MCF 10A (cell line): ENCODE measurements at regions not wholly inside any gene's neighbourhood (a gene's known extent, or its start where the extent isn't known, plus 50 kb on each side); places are given as distances from the start of the nearest gene placed in this dataset.

Source experiments
- BruUV-seq: library from RNA; stranded (reverse); fragments of 400-500 nt; replicated peaks from 2 replicates; lab custom pipeline; 2021; lab: Mats Ljungman, UMichigan
- CTCF ChIA-PET: fragments of 300-600 bp; sonication (Branson Sonifier 250); formaldehyde crosslinking; extraction: SDS; loops from one replicate; lab custom pipeline; 2021; ENCODE audit warnings: antibody characterized with exemption, inconsistent platforms; lab: Yijun Ruan, JAX
- POLR2A ChIA-PET: fragments of 300-600, 350-650 bp; sonication (Branson Sonifier 250); formaldehyde crosslinking; extraction: SDS; loops from one replicate; lab custom pipeline; 2020; ENCODE audit warnings: antibody characterized with exemption, inconsistent platforms; lab: Yijun Ruan, JAX
- DNase-seq: peaks from one replicate; pipeline ENCODE4 v3.0.0-alpha.2; 2018; ENCODE audit not compliant: unreplicated experiment
- H3K27ac Mint-ChIP-seq: one replicate; pipeline ENCODE4 v1.8.0; 2022; ENCODE audit warnings: mild to moderate bottlenecking, low read depth, mixed read lengths; ENCODE audit not compliant: unreplicated experiment
- H3K27me3 Mint-ChIP-seq: one replicate; pipeline ENCODE4 v1.8.0; 2022; ENCODE audit warnings: mixed read lengths; ENCODE audit not compliant: insufficient read depth, unreplicated experiment
- H3K36me3 Mint-ChIP-seq: one replicate; pipeline ENCODE4 v1.8.0; 2022; ENCODE audit warnings: mild to moderate bottlenecking, moderate library complexity, mixed read lengths; ENCODE audit not compliant: insufficient read depth, unreplicated experiment
- H3K4me1 Mint-ChIP-seq: one replicate; pipeline ENCODE4 v1.8.0; 2022; ENCODE audit warnings: mixed read lengths; ENCODE audit not compliant: insufficient read depth, unreplicated experiment
- H3K4me3 Mint-ChIP-seq: one replicate; pipeline ENCODE4 v1.8.0; 2022; ENCODE audit warnings: mild to moderate bottlenecking, moderate library complexity, mixed read lengths; ENCODE audit not compliant: unreplicated experiment
- H3K9me3 Mint-ChIP-seq: one replicate; pipeline ENCODE4 v1.8.0; 2022; ENCODE audit warnings: mixed read lengths; ENCODE audit not compliant: unreplicated experiment
- intact Hi-C: fragments of 100-400 bp; cut with micrococcal nuclease; formaldehyde crosslinking; loops from 2 replicates; pipeline ENCODE4 v1.14.1; 2022
- TF ChIP-seq, protein P1 (sequence below): fragments of 200-600 bp; IDR thresholded peaks from one replicate; pipeline ENCODE4 v1.8.0; 2022; ENCODE audit warnings: antibody characterized with exemption, mild to moderate bottlenecking; ENCODE audit not compliant: unreplicated experiment

- Mint-ChIP-seq H3K4me1 (peaks cover 23% of the 10 kb centered on the region), H3K36me3 (no peaks in the 10 kb centered on the region), H3K27me3 (no peaks in the 10 kb centered on the region), H3K4me3 (no peak overlapping the region), H3K9me3 (no peaks in the 10 kb centered on the region), H3K27ac (no peak overlapping the region)
- intact Hi-C loops: no loop called here
- DNase-seq: no peak
- TF ChIP-seq, protein P1, sequence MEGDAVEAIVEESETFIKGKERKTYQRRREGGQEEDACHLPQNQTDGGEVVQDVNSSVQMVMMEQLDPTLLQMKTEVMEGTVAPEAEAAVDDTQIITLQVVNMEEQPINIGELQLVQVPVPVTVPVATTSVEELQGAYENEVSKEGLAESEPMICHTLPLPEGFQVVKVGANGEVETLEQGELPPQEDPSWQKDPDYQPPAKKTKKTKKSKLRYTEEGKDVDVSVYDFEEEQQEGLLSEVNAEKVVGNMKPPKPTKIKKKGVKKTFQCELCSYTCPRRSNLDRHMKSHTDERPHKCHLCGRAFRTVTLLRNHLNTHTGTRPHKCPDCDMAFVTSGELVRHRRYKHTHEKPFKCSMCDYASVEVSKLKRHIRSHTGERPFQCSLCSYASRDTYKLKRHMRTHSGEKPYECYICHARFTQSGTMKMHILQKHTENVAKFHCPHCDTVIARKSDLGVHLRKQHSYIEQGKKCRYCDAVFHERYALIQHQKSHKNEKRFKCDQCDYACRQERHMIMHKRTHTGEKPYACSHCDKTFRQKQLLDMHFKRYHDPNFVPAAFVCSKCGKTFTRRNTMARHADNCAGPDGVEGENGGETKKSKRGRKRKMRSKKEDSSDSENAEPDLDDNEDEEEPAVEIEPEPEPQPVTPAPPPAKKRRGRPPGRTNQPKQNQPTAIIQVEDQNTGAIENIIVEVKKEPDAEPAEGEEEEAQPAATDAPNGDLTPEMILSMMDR: no peak
- no TSS peak for BruUV-seq
- ChIA-PET POLR2A (no interaction called here), CTCF (no interaction called here)
Measured at GRCh38 chr2:7829241-7829640, 852.6 kb upstream of the ID2 start.

GRCh38 chr2:7830616-7831015, 851.2 kb upstream of the ID2 start:
- CTCF ChIA-PET: interaction anchor here (0.6 kb wide), 1 partner anchor 74 kb away, joined by 3 read pairs; no protein-coding TSS in a partner anchor
- BruUV-seq: no TSS peak

GRCh38 chr2:7835151-7835550, 846.7 kb upstream of the ID2 start:
- TF ChIP-seq, protein P1: no peak
- intact Hi-C loops: no loop called here
- no peak for DNase-seq
- POLR2A ChIA-PET: no interaction called here
- CTCF ChIA-PET: no interaction called here
- H3K4me3 Mint-ChIP-seq: no peak overlapping the region
- H3K36me3 Mint-ChIP-seq: no peaks in the 10 kb centered on the region
- H3K4me1 Mint-ChIP-seq: peaks cover 14% of the 10 kb centered on the region
- H3K27me3 Mint-ChIP-seq: no peaks in the 10 kb centered on the region
- BruUV-seq: no TSS peak
- no peak overlapping the region for H3K27ac Mint-ChIP-seq
- H3K9me3 Mint-ChIP-seq: no peaks in the 10 kb centered on the region

More at GRCh38 chr2:7830616-7831015, 851.2 kb upstream of the ID2 start:
- TF ChIP-seq, protein P1: no peak
- Mint-ChIP-seq H3K4me3 (no peak overlapping the region), H3K27ac (no peak overlapping the region), H3K36me3 (no peaks in the 10 kb centered on the region), H3K4me1 (peaks cover 19% of the 10 kb centered on the region), H3K9me3 (no peaks in the 10 kb centered on the region), H3K27me3 (no peaks in the 10 kb centered on the region)
- intact Hi-C loops: no loop called here
- no peak for DNase-seq
- POLR2A ChIA-PET: no interaction called here

DNA sequence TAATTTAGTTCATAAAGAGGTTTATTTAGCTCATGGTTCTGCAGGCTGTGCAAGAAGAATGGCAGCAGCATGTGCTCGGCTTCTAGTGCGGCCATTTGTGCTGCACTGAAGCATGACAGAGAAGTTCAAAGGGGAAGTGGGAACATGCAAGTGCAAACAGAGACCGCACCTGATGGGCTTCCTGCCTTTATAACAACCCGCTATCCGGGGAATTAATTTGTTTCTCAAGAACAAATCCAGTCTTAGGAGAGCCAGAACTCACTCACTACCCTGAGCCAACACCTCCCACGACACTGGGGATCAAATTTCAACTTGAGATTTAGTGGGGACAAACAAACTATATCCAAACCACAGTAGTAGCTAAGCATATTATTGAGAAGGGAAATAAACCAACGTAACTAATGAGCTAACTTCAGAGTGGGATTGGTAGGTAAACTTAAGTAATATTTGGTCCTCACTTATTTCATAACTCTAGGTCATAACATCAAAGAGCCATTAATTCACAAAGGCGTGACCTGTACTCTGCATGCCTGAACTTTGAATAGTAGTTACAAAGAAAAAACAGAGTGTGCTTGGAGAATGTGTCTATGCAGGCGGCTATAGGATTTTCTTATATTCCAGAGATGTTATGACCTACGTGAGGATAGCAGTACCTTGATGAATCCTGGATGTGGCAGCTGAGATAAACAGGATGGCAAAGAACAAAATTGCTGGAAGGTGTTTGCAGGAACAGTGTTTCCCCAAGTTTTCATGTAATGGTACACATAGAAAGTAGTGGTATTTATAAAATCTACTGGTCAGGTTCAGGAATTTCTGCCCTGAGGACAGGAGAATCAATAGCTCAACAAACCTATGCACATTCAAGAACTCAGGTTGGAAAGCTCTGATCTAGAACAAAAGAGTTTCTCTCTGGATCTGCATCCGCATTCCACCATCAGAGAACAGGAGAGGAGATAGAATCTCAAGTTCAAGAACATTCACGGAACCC, 845.9 kb upstream of the ID2 start:
- Mint-ChIP-seq H3K9me3 (no peaks in the 10 kb centered on the region), H3K4me1 (peaks cover 14% of the 10 kb centered on the region), H3K4me3 (no peak overlapping the region), H3K27ac (no peak overlapping the region), H3K27me3 (no peaks in the 10 kb centered on the region), H3K36me3 (no peaks in the 10 kb centered on the region)
- ChIA-PET POLR2A (interaction anchor here (0.9 kb wide), 1 partner anchor 12 kb away, joined by 3 read pairs; no protein-coding TSS in a partner anchor), CTCF (no interaction called here)
- DNase-seq: peak; percentile 32
- BruUV-seq: no TSS peak
- TF ChIP-seq, protein P1: no peak
- intact Hi-C loops: no loop called here
